GM12878 (cell line): ENCODE measurements at regions not wholly inside any gene's neighbourhood (a gene's known extent, or its start where the extent isn't known, plus 50 kb on each side); places are given as distances from the start of the nearest gene placed in this dataset.
"Not testable (repeated sequence)": the region's sequence is repeated elsewhere in the genome, so short reads cannot be mapped to it uniquely, and the experiment has no call there.

Source experiments
- ATAC-seq: fragments of 200-7000 bp; cut with Tn5 transposase; 3 replicates; pipeline ENCODE4 v1.9.1; 2020; ENCODE audit warnings: mild to moderate bottlenecking, moderate library complexity
- BruUV-seq: library from RNA; stranded (reverse); fragments of 400-500 nt; replicated peaks from 2 replicates; lab custom pipeline; 2021; lab: Mats Ljungman, UMichigan
- CTCF ChIA-PET: fragments of 300-600 bp; sonication (Branson Sonifier 250); formaldehyde crosslinking; extraction: SDS; loops from one replicate; lab custom pipeline; 2021; ENCODE audit warnings: inconsistent platforms; lab: Yijun Ruan, JAX
- POLR2A ChIA-PET: fragments of 350-600 bp; formaldehyde crosslinking; extraction: SDS; loops from one replicate; lab custom pipeline; 2021; ENCODE audit warnings: inconsistent platforms; lab: Charles Lee
- RAD21 ChIA-PET: fragments of 300-600 bp; sonication (Branson Sonifier 250); formaldehyde crosslinking; loops from one replicate; lab custom pipeline; 2023; ENCODE audit warnings: antibody characterized with exemption; ENCODE audit not compliant: unreplicated experiment; lab: Charles Lee
- SMC1A ChIA-PET: fragments of 300-600 bp; sonication (Branson Sonifier 250); formaldehyde crosslinking; loops from one replicate; lab custom pipeline; 2023; ENCODE audit not compliant: unreplicated experiment, uncharacterized antibody; lab: Charles Lee
- DNase-seq: peaks from one replicate; pipeline ENCODE4 v3.0.0-alpha.2; 2011; ENCODE audit warnings: low read depth, low spot score
- FAIRE-seq: peaks from 3 replicates; lab custom pipeline; 2011; peaks lifted over from hg19 to GRCh38; lab: Jason Lieb, UNC
- H2AFZ ChIP-seq: 2 replicates; pipeline ENCODE4 v1.6.0; 2011; ENCODE audit warnings: low read depth, low read length, control low read depth; ENCODE audit not compliant: control insufficient read depth
- H3K27ac ChIP-seq: 2 replicates; pipeline ENCODE4 v1.5.1; 2011; ENCODE audit warnings: control low read depth; ENCODE audit not compliant: control insufficient read depth, insufficient read depth
- H3K27me3 ChIP-seq, 2 experiments: replicated peaks in 1 of 2; 2 replicates each; pipeline versions ENCODE4 v1.6.0 to v1.6.1; 2011; ENCODE audit warnings: low read length in 1 of 2; ENCODE audit not compliant: control insufficient read depth in 2 of 2, insufficient read depth in 2 of 2
- H3K36me3 ChIP-seq, 2 experiments: 2 replicates each; pipeline ENCODE4 v1.5.1; 2011; ENCODE audit warnings: low read length in 1 of 2; ENCODE audit not compliant: control insufficient read depth in 2 of 2, insufficient read depth in 2 of 2
- H3K4me1 ChIP-seq: 2 replicates; pipeline ENCODE4 v1.6.1; 2011; ENCODE audit warnings: mild to moderate bottlenecking, low read length, moderate library complexity, mixed read lengths; ENCODE audit not compliant: control insufficient read depth, insufficient read depth
- H3K4me2 ChIP-seq: 2 replicates; pipeline ENCODE4 v1.6.0; 2011; ENCODE audit warnings: control low read depth; ENCODE audit not compliant: control insufficient read depth, insufficient read depth
- H3K4me3 ChIP-seq: fragments of 200-600 bp; sonication (generic); 2 replicates; pipeline ENCODE4 v1.5.1; 2016
- H3K79me2 ChIP-seq: 2 replicates; pipeline ENCODE4 v1.6.0; 2011; ENCODE audit warnings: low read length; ENCODE audit not compliant: control insufficient read depth, insufficient read depth
- H3K9ac ChIP-seq: 2 replicates; pipeline ENCODE4 v1.8.0; 2011; ENCODE audit warnings: low read length, control low read depth, mixed read lengths; ENCODE audit not compliant: control insufficient read depth, insufficient read depth
- H3K9me3 ChIP-seq: replicated peaks from 3 replicates; pipeline ENCODE4 v1.5.1; 2011; ENCODE audit warnings: mild to moderate bottlenecking, low read length; ENCODE audit not compliant: control insufficient read depth, insufficient read depth
- H4K20me1 ChIP-seq: 2 replicates; pipeline ENCODE4 v1.6.0; 2011; ENCODE audit not compliant: control insufficient read depth, insufficient read depth
- BHLHE40 ChIP-seq, 2 experiments: fragments of 450-650 bp in 1 of 2; IDR thresholded peaks; 2 replicates each; pipeline ENCODE4 v1.6.1; 2011 to 2017; ENCODE audit warnings: low read depth in 2 of 2, borderline replicate concordance in 1 of 2, improper control_type of control experiment in 1 of 2, low read length in 1 of 2, mild to moderate bottlenecking in 1 of 2
- CBX5 ChIP-seq: sonication (generic); IDR thresholded peaks from 2 replicates; pipeline ENCODE4 v1.6.1; 2016; ENCODE audit warnings: low read depth, moderate library complexity, mild to moderate bottlenecking, inconsistent platforms
- FOXK2 ChIP-seq: fragments of 450-650 bp; IDR thresholded peaks from 2 replicates; pipeline ENCODE4 v1.6.1; 2017; ENCODE audit warnings: mild to moderate bottlenecking, moderate library complexity
- HDAC2 ChIP-seq: fragments of 200-600 bp; sonication (generic); IDR thresholded peaks from 2 replicates; pipeline ENCODE4 v1.6.1; 2017
- JUNB ChIP-seq: IDR thresholded peaks from 2 replicates; pipeline ENCODE4 v1.6.1; 2016; ENCODE audit warnings: antibody characterized with exemption, mild to moderate bottlenecking
- MYC ChIP-seq: IDR thresholded peaks from 2 replicates; pipeline ENCODE4 v1.6.1; 2011; ENCODE audit warnings: mild to moderate bottlenecking, low read length, moderate library complexity, inconsistent platforms; ENCODE audit not compliant: insufficient read depth, insufficient replicate concordance, insufficient read length, severe bottlenecking
- PKNOX1 ChIP-seq: fragments of 450-650 bp; IDR thresholded peaks from 2 replicates; pipeline ENCODE4 v1.6.1; 2016; ENCODE audit warnings: mild to moderate bottlenecking
- REST ChIP-seq: IDR thresholded peaks from 2 replicates; pipeline ENCODE4 v1.6.1; 2012; ENCODE audit warnings: mild to moderate bottlenecking, low read depth, low read length
- RUNX3 ChIP-seq: IDR thresholded peaks from 2 replicates; pipeline ENCODE4 v1.6.1; 2012; ENCODE audit warnings: low read length, inconsistent platforms
- SIX5 ChIP-seq: IDR thresholded peaks from 2 replicates; pipeline ENCODE4 v1.6.1; 2011; ENCODE audit warnings: mild to moderate bottlenecking, low read depth, low read length, moderate library complexity; ENCODE audit not compliant: severe bottlenecking
- SMC3 ChIP-seq: IDR thresholded peaks from 2 replicates; pipeline ENCODE4 v1.6.1; 2011; ENCODE audit warnings: low read length, improper control_type of control experiment, borderline replicate concordance
- SUZ12 ChIP-seq: fragments of 200-600 bp; sonication (generic); IDR thresholded peaks from one replicate; pipeline ENCODE4 v1.6.1; 2018; ENCODE audit warnings: antibody characterized with exemption, mild to moderate bottlenecking; ENCODE audit not compliant: unreplicated experiment
- TCF3 ChIP-seq: IDR thresholded peaks from 2 replicates; pipeline ENCODE4 v1.6.1; 2012; ENCODE audit warnings: low read depth, mild to moderate bottlenecking, low read length, borderline replicate concordance; ENCODE audit not compliant: insufficient read depth
- ZNF24 ChIP-seq: fragments of 450-650 bp; IDR thresholded peaks from 2 replicates; pipeline ENCODE4 v1.6.1; 2017; ENCODE audit warnings: antibody characterized with exemption, mild to moderate bottlenecking
- ZNF384 ChIP-seq: IDR thresholded peaks from 2 replicates; pipeline ENCODE4 v1.6.1; 2012; ENCODE audit warnings: low read depth, mild to moderate bottlenecking, low read length, improper control_type of control experiment, borderline replicate concordance
- WGBS: methylation state at CpG from one replicate; pipeline ENCODE4 v1.1.6; 2016; ENCODE audit warnings: low lambda C conversion rate; ENCODE audit not compliant: insufficient replicate concordance, insufficient coverage; ENCODE audit errors: missing lambda C conversion rate; 5-methylcytosine and 5-hydroxymethylcytosine counted together
- in situ Hi-C: fragments of 300-500 bp; cut with MboI; formaldehyde crosslinking; loops from 9 replicates; pipeline ENCODE4 v1.14.3; 2018; ENCODE audit warnings: mixed read lengths
- intact Hi-C: fragments of 100-400 bp; cut with micrococcal nuclease; formaldehyde crosslinking; loops from one replicate; pipeline ENCODE4 v1.14.2; 2022; ENCODE audit not compliant: unreplicated experiment

- no peaks in the 10 kb centered on the region for H3K36me3 ChIP-seq
- ChIA-PET CTCF (interaction anchor here (0.5 to 0.6 kb wide), 2 partner anchors 26 to 460 kb away, joined by 3 to 4 read pairs; no protein-coding TSS in a partner anchor), POLR2A (no interaction called here), SMC1A (interaction anchor here (1.1 kb wide), 1 partner anchor 18 kb away, joined by 3 read pairs; no protein-coding TSS in a partner anchor), RAD21 (no interaction called here)
- in situ Hi-C loops = no loop called here
- H3K27ac ChIP-seq = no peak overlapping the region
- 0% methylated on average over 2 of the region's 2 CpGs for WGBS
- H3K79me2 ChIP-seq = no peaks in the 10 kb centered on the region
- H3K4me3 ChIP-seq = no peak overlapping the region
- no peaks in the 10 kb centered on the region for H3K9me3 ChIP-seq
- H4K20me1 ChIP-seq = no peaks in the 10 kb centered on the region
- DNase-seq (no peak), ATAC-seq (no peak), FAIRE-seq (no peak)
- H3K4me2 ChIP-seq = no peak overlapping the region
- H2AFZ ChIP-seq = no peak overlapping the region
- H3K9ac ChIP-seq = no peak overlapping the region
- no TSS peak for BruUV-seq
- intact Hi-C loops = no loop called here
- H3K27me3 ChIP-seq = no peaks in the 10 kb centered on the region; a peak in 1 of 4 replicates
- TF ChIP-seq HDAC2 (no peak), ZNF24 (no peak), FOXK2 (no peak), PKNOX1 (no peak), TCF3 (no peak), RUNX3 (no peak), SUZ12 (no peak), REST (no peak), SMC3 (no peak), CBX5 (no peak), BHLHE40 (IDR thresholded peaks at IDR 0.05; ENCODE audit: borderline replicate concordance in 1 of 2, low read depth in 2 of 2, low read length in 1 of 2) (no peak), JUNB (no peak), ZNF384 (no peak), MYC (no peak), SIX5 (no peak)
- no peaks in the 10 kb centered on the region for H3K4me1 ChIP-seq
Observed at GRCh38 chr1:181239086-181239485, 150.6 kb downstream of the IER5 start.

- H3K27me3 ChIP-seq, in situ Hi-C loops, H3K4me3 ChIP-seq, H3K4me1 ChIP-seq, FAIRE-seq, H2AFZ ChIP-seq, BruUV-seq, H3K4me2 ChIP-seq, DNase-seq, ATAC-seq, H4K20me1 ChIP-seq, CTCF ChIA-PET, SMC1A ChIA-PET, H3K79me2 ChIP-seq, H3K36me3 ChIP-seq, H3K9ac ChIP-seq, H3K27ac ChIP-seq, intact Hi-C loops, H3K9me3 ChIP-seq, RAD21 ChIA-PET, POLR2A ChIA-PET: not testable (repeated sequence)
- 60% methylated on average over 8 of the region's 8 CpGs for WGBS
Observed at GRCh38 chr1:181246320-181246719, 157.8 kb downstream of the IER5 start.
